Endothelial cell of umbilical vein (primary cell): ENCODE measurements at regions not wholly inside any gene's neighbourhood (a gene's known extent, or its start where the extent isn't known, plus 50 kb on each side); places are given as distances from the start of the nearest gene placed in this dataset.

ENCODE experiments used
- BruUV-seq: library from RNA; stranded (reverse); fragments of 400-500 nt; replicated peaks from 2 replicates; lab custom pipeline; 2021; lab: Mats Ljungman, UMichigan
- CTCF ChIA-PET: fragments of 300-600, 350-600 bp; sonication (Branson Sonifier 250); formaldehyde crosslinking; loops from one replicate; lab custom pipeline; 2021; ENCODE audit warnings: antibody characterized with exemption, inconsistent platforms; lab: Charles Lee
- POLR2A ChIA-PET: fragments of 300-600, 350-600 bp; sonication (Branson Sonifier 250); formaldehyde crosslinking; loops from one replicate; lab custom pipeline; 2021; ENCODE audit warnings: antibody characterized with exemption, inconsistent platforms; lab: Charles Lee
- DNase-seq: peaks from one replicate; pipeline ENCODE4 v3.0.0-alpha.2; 2011; ENCODE audit warnings: low read depth, low spot score
- FAIRE-seq: peaks from 2 replicates; lab custom pipeline; 2011; peaks lifted over from hg19 to GRCh38; lab: Jason Lieb, UNC
- H2AFZ ChIP-seq: 2 replicates; pipeline ENCODE4 v1.6.0; 2012; ENCODE audit warnings: low read depth, low read length, control low read depth, inconsistent platforms
- H3K27ac ChIP-seq: 2 replicates; pipeline ENCODE4 v1.5.1; 2011; ENCODE audit warnings: low read depth, mild to moderate bottlenecking, control low read depth, low read length, moderate library complexity; ENCODE audit not compliant: insufficient read depth
- H3K27me3 ChIP-seq, 2 experiments: 2 replicates each; pipeline versions ENCODE4 v1.6.0 to v1.6.1; 2011; ENCODE audit warnings: low read length in 2 of 2, mixed read lengths in 1 of 2; ENCODE audit not compliant: control insufficient read depth in 2 of 2, insufficient read depth in 2 of 2
- H3K36me3 ChIP-seq, 2 experiments: 2 replicates in 1 of 2; 3 replicates in 1 of 2; pipeline ENCODE4 v1.5.1; 2011; ENCODE audit warnings: low read length in 2 of 2, mild to moderate bottlenecking in 1 of 2, moderate library complexity in 1 of 2; ENCODE audit not compliant: control insufficient read depth in 2 of 2, insufficient read depth in 2 of 2; ENCODE audit errors: extremely low read depth in 1 of 2
- H3K4me1 ChIP-seq: 3 replicates; pipeline ENCODE4 v1.5.1; 2011; ENCODE audit warnings: mild to moderate bottlenecking, low read length; ENCODE audit not compliant: control insufficient read depth, insufficient read depth; ENCODE audit errors: extremely low read depth
- H3K4me2 ChIP-seq: 2 replicates; pipeline ENCODE4 v1.6.1; 2011; ENCODE audit warnings: low read length, control low read depth, mixed read lengths; ENCODE audit not compliant: insufficient read depth
- H3K4me3 ChIP-seq, 3 experiments: fragments of 200-600 bp in 1 of 3; sonication (generic), shearing (Covaris generic) in 1 of 3; replicated peaks in 1 of 3; 2 replicates each; pipeline ENCODE4 v1.5.1; 2011 to 2016; ENCODE audit warnings: control low read depth in 3 of 3, low read length in 3 of 3, mild to moderate bottlenecking in 2 of 3, inconsistent platforms in 1 of 3, low read depth in 1 of 3, moderate library complexity in 1 of 3; ENCODE audit not compliant: insufficient read depth in 1 of 3
- H3K79me2 ChIP-seq: 2 replicates; pipeline ENCODE4 v1.6.0; 2012; ENCODE audit warnings: low read length, inconsistent platforms; ENCODE audit not compliant: control insufficient read depth, insufficient read depth
- H3K9ac ChIP-seq: replicated peaks from 2 replicates; pipeline ENCODE3; 2011; ENCODE audit warnings: low read length, control low read depth; ENCODE audit not compliant: insufficient read depth; ENCODE audit errors: extremely low read depth
- H3K9me1 ChIP-seq: replicated peaks from 3 replicates; pipeline ENCODE4 v1.6.0; 2011; ENCODE audit warnings: mild to moderate bottlenecking, low read length; ENCODE audit not compliant: control insufficient read depth, insufficient read depth; ENCODE audit errors: extremely low read depth
- H3K9me3 ChIP-seq: replicated peaks from 2 replicates; pipeline ENCODE4 v1.5.1; 2012; ENCODE audit warnings: low read length, inconsistent platforms; ENCODE audit not compliant: control insufficient read depth, insufficient read depth
- H4K20me1 ChIP-seq: replicated peaks from 2 replicates; pipeline ENCODE3; 2011; ENCODE audit warnings: mild to moderate bottlenecking, low read length; ENCODE audit not compliant: control insufficient read depth, insufficient read depth; ENCODE audit errors: extremely low read depth
- CTCF ChIP-seq, 2 donors: IDR thresholded peaks; 1 replicate in 1 of 2; 2 replicates in 1 of 2; pipeline ENCODE4 v1.5.1; 2011; ENCODE audit warnings: low read length in 2 of 2, mild to moderate bottlenecking in 2 of 2, moderate library complexity in 2 of 2, control low read depth in 1 of 2, inconsistent platforms in 1 of 2, low read depth in 1 of 2; ENCODE audit not compliant: insufficient read depth in 1 of 2; ENCODE audit errors: extremely low read depth in 1 of 2
- EZH2 ChIP-seq: IDR thresholded peaks from 2 replicates; pipeline ENCODE4 v1.6.1; 2012; ENCODE audit warnings: borderline replicate concordance, low read depth, mild to moderate bottlenecking, moderate library complexity, low read length, inconsistent platforms; ENCODE audit not compliant: severe bottlenecking
- FOS ChIP-seq: IDR thresholded peaks from 2 replicates; pipeline ENCODE4 v1.6.1; 2011; ENCODE audit warnings: mild to moderate bottlenecking, low read length, moderate library complexity, borderline replicate concordance; ENCODE audit not compliant: insufficient read depth
- GATA2 ChIP-seq: IDR thresholded peaks from 2 replicates; pipeline ENCODE4 v1.7.0; 2011; ENCODE audit warnings: low read depth, mild to moderate bottlenecking, moderate library complexity, mixed read lengths, low read length; ENCODE audit not compliant: insufficient read length, insufficient read depth
- JUN ChIP-seq: IDR thresholded peaks from 2 replicates; pipeline ENCODE4 v1.6.1; 2011; ENCODE audit warnings: borderline replicate concordance, low read depth; ENCODE audit not compliant: insufficient read length, insufficient read depth
- MAX ChIP-seq: IDR thresholded peaks from 2 replicates; pipeline ENCODE4 v1.6.1; 2011; ENCODE audit not compliant: insufficient read depth, insufficient read length
- MYC ChIP-seq: IDR thresholded peaks from one replicate; pipeline ENCODE4 v1.6.1; 2011; ENCODE audit warnings: mild to moderate bottlenecking, low read depth, low read length
- POLR2A ChIP-seq: IDR thresholded peaks from 2 replicates; pipeline ENCODE4 v1.6.1; 2012; ENCODE audit warnings: low read depth, mild to moderate bottlenecking, control low read depth, low read length
- POLR2AphosphoS5 ChIP-seq: IDR thresholded peaks from 2 replicates; pipeline ENCODE4 v1.6.1; 2012; ENCODE audit warnings: low read depth, mild to moderate bottlenecking, control low read depth, low read length, moderate library complexity; ENCODE audit not compliant: insufficient read depth
- dilution Hi-C: fragments of 300-500 bp; cut with MboI; formaldehyde crosslinking; loops from one replicate; pipeline ENCODE4 v1.15.0; 2019; ENCODE audit warnings: low sequenced_read_pairs; ENCODE audit not compliant: extremely low pct_ligation_motif_present
- intact Hi-C: fragments of 100-400 bp; cut with micrococcal nuclease; formaldehyde crosslinking; loops from one replicate; pipeline ENCODE4 v1.10.0; 2022

- POLR2A ChIA-PET: no interaction called here
- intact Hi-C loops (no loop called here), dilution Hi-C loops (no loop called here)
- Histone ChIP-seq H3K27me3 (no peaks in the 10 kb centered on the region), H3K4me1 (no peaks in the 10 kb centered on the region), H3K36me3 (no peaks in the 10 kb centered on the region), H2AFZ (no peak overlapping the region), H3K9me3 (no peaks in the 10 kb centered on the region), H3K4me3 (no peak overlapping the region), H4K20me1 (no peaks in the 10 kb centered on the region), H3K9ac (no peak overlapping the region), H3K27ac (no peak overlapping the region), H3K9me1 (no peaks in the 10 kb centered on the region), H3K4me2 (no peak overlapping the region), H3K79me2 (no peaks in the 10 kb centered on the region)
- CTCF ChIA-PET: no interaction called here
- FAIRE-seq (no peak), DNase-seq (no peak)
- TF ChIP-seq POLR2A (no peak), MYC (no peak), GATA2 (no peak), CTCF (IDR thresholded peaks at IDR 0.05; ENCODE audit: extremely low read depth in 1 of 2, insufficient read depth in 1 of 2, low read depth in 1 of 2, low read length in 2 of 2) (no peak), EZH2 (no peak), JUN (no peak), FOS (no peak), MAX (no peak), POLR2AphosphoS5 (no peak)
- BruUV-seq: no TSS peak
Measured at GRCh38 chr4:34157547-34157946, 2086.8 kb downstream of the ARAP2 start.
